ENCODE measurements at regions not wholly inside any gene's neighbourhood (a gene's known extent, or its start where the extent isn't known, plus 50 kb on each side); places are given as distances from the start of the nearest gene placed in this dataset.

DNA sequence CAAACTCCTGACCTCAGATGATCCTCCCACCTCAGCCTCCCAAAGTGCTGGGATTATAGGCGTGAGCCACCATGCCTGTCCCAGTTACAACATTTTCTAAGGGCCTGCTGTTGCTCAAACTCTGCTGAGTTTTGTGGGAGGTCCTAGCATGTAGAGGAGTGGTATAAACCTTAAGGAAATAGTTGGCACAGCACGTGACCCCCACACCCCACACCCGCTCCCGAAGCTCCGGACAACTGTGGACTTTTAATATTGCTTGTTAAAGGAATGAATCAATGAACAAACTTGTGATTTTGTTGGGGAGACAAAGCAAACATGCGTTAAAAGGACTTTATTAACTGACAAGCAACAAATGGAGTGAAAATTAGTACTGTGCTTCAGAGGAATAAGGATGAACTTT lies 137.8 kb upstream of the GATA6 start:
- POLR2A ChIA-PET (ENCODE audit: low non-redundant PET), result no interaction called here
- H3K36me3 ChIP-seq (ENCODE audit: insufficient read depth, low read length, poor library complexity, severe bottlenecking), result no peaks in the 10 kb centered on the region
- BruUV-seq (replicated peaks), result no TSS peak
- no peak for TF ChIP-seq EZH2 (IDR thresholded peaks at IDR 0.05; ENCODE audit: borderline replicate concordance, low read depth, low read length, poor library complexity, severe bottlenecking)
- TF ChIP-seq, protein P1, sequence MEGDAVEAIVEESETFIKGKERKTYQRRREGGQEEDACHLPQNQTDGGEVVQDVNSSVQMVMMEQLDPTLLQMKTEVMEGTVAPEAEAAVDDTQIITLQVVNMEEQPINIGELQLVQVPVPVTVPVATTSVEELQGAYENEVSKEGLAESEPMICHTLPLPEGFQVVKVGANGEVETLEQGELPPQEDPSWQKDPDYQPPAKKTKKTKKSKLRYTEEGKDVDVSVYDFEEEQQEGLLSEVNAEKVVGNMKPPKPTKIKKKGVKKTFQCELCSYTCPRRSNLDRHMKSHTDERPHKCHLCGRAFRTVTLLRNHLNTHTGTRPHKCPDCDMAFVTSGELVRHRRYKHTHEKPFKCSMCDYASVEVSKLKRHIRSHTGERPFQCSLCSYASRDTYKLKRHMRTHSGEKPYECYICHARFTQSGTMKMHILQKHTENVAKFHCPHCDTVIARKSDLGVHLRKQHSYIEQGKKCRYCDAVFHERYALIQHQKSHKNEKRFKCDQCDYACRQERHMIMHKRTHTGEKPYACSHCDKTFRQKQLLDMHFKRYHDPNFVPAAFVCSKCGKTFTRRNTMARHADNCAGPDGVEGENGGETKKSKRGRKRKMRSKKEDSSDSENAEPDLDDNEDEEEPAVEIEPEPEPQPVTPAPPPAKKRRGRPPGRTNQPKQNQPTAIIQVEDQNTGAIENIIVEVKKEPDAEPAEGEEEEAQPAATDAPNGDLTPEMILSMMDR (conservative IDR thresholded peaks at IDR 0.05; ENCODE audit: low read depth, low read length), result no peak
- no peaks in the 10 kb centered on the region for H3K4me1 ChIP-seq (ENCODE audit: insufficient read depth, low read length, poor library complexity, severe bottlenecking)
- DNase-seq (ENCODE audit: low spot score), result no peak
- H3K27me3 ChIP-seq (replicated peaks; ENCODE audit: insufficient read depth, low read depth, low read length, poor library complexity), result no peaks in the 10 kb centered on the region
- intact Hi-C loops (cut with micrococcal nuclease; ENCODE audit: unreplicated experiment), result loop anchor here (10.0 kb wide), 1 partner anchor 417 kb away; the partner anchor contains the start of gene SNRPD1
- H3K27ac ChIP-seq (ENCODE audit: low read depth, low read length, poor library complexity, severe bottlenecking), result no peak overlapping the region
- CTCF ChIA-PET, result no interaction called here
- H3K4me3 ChIP-seq (ENCODE audit: low read depth, low read length, poor library complexity, severe bottlenecking), result no peak overlapping the region
- H3K9me3 ChIP-seq (ENCODE audit: low read depth, low read length, poor library complexity, severe bottlenecking), result no peaks in the 10 kb centered on the region

DNA sequence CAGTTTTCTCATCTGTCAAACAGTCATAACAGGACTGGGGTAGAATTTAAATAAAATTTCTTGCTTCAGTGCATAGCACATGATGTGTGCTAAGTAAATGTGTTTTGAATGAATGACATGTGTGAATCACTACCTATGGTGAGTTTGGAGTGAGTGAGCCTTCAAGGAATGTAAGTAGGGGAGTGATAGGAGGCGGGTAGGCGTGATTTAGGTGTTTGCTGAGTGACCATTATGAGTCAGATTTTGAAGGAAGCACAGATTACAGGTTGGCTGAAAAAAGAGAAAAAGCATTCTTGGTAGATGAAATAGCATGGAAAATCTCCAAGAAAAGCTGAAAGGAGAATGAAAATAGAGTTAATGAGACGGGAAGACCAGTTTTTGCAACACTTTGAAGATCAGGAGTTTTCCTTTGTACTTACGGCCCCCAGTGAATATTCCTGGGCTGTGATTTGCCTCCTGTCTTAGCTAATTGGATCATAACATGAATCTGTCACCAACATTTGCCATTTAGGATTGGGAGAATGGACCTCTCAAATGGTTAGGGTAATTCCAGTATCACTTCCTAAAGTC lies 136.9 kb upstream of the GATA6 start:
- TF ChIP-seq EZH2 (IDR thresholded peaks at IDR 0.05; ENCODE audit: borderline replicate concordance, low read depth, low read length, poor library complexity, severe bottlenecking), result no peak
- TF ChIP-seq, protein P1 (conservative IDR thresholded peaks at IDR 0.05; ENCODE audit: low read depth, low read length), result no peak
- intact Hi-C loops (cut with micrococcal nuclease; ENCODE audit: unreplicated experiment), result loop anchor here (10.0 kb wide), 1 partner anchor 418 kb away; the partner anchor contains the start of gene SNRPD1
- CTCF ChIA-PET, result no interaction called here
- Histone ChIP-seq H3K9me3 (ENCODE audit: low read depth, low read length, poor library complexity, severe bottlenecking) (no peaks in the 10 kb centered on the region), H3K27ac (ENCODE audit: low read depth, low read length, poor library complexity, severe bottlenecking) (no peak overlapping the region), H3K27me3 (replicated peaks; ENCODE audit: insufficient read depth, low read depth, low read length, poor library complexity) (no peaks in the 10 kb centered on the region), H3K4me1 (ENCODE audit: insufficient read depth, low read length, poor library complexity, severe bottlenecking) (no peaks in the 10 kb centered on the region), H3K4me3 (ENCODE audit: low read depth, low read length, poor library complexity, severe bottlenecking) (no peak overlapping the region), H3K36me3 (ENCODE audit: insufficient read depth, low read length, poor library complexity, severe bottlenecking) (no peaks in the 10 kb centered on the region)
- no TSS peak for BruUV-seq (replicated peaks)
- peak; percentile 16 for DNase-seq (ENCODE audit: low spot score)
- POLR2A ChIA-PET (ENCODE audit: low non-redundant PET), result no interaction called here

DNA sequence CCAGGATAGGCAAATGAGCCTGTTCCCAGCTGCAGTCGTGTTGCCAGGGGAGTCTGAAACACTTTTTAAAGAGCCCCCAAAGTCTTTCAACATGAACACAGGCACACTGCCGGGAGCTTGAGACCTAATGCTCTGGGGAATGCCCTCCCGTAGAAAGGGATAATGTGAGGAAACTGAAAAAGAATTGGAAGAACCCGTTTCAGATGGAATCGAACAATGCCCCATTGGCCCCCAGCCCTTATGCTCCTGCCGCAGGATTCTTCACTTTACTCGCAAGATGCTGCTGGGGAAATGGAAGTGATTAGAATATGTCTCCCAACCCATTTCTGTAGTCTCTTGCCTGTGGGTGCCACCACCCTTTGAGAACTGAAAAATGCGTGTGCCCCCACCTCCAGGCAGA lies 136.3 kb upstream of the GATA6 start:
- H3K27ac ChIP-seq (ENCODE audit: low read depth, low read length, poor library complexity, severe bottlenecking), result no peak overlapping the region
- no peaks in the 10 kb centered on the region for H3K27me3 ChIP-seq (replicated peaks; ENCODE audit: insufficient read depth, low read depth, low read length, poor library complexity)
- POLR2A ChIA-PET (ENCODE audit: low non-redundant PET), result interaction anchor here (0.6 kb wide), 2 partner anchors 41 to 581 kb away, joined by 5 to 9 read pairs; no protein-coding TSS in a partner anchor
- no peaks in the 10 kb centered on the region for H3K9me3 ChIP-seq (ENCODE audit: low read depth, low read length, poor library complexity, severe bottlenecking)
- no peaks in the 10 kb centered on the region for H3K4me1 ChIP-seq (ENCODE audit: insufficient read depth, low read length, poor library complexity, severe bottlenecking)
- intact Hi-C loops (cut with micrococcal nuclease; ENCODE audit: unreplicated experiment), result loop anchor here (10.0 kb wide), 1 partner anchor 418 kb away; the partner anchor contains the start of gene SNRPD1
- no TSS peak for BruUV-seq (replicated peaks)
- CTCF ChIA-PET, result interaction anchor here (0.7 kb wide), 1 partner anchor 460 kb away, joined by 6 read pairs; no protein-coding TSS in a partner anchor
- TF ChIP-seq, protein P1 (conservative IDR thresholded peaks at IDR 0.05; ENCODE audit: low read depth, low read length), result no peak
- no peak for TF ChIP-seq EZH2 (IDR thresholded peaks at IDR 0.05; ENCODE audit: borderline replicate concordance, low read depth, low read length, poor library complexity, severe bottlenecking)
- no peak for DNase-seq (ENCODE audit: low spot score)
- H3K36me3 ChIP-seq (ENCODE audit: insufficient read depth, low read length, poor library complexity, severe bottlenecking), result no peaks in the 10 kb centered on the region
- no peak overlapping the region for H3K4me3 ChIP-seq (ENCODE audit: low read depth, low read length, poor library complexity, severe bottlenecking)

Measured in A673 (cell line).